GM21381 (cell line): ENCODE measurements at regions not wholly inside any gene's neighbourhood (a gene's known extent, or its start where the extent isn't known, plus 50 kb on each side); places are given as distances from the start of the nearest gene placed in this dataset.

ENCODE experiments used
- ATAC-seq: cut with Tn5 transposase; IDR thresholded peaks from one replicate; pipeline ENCODE4 v1.9.1; 2021; ENCODE audit warnings: mild to moderate bottlenecking, moderate library complexity; ENCODE audit not compliant: unreplicated experiment

- no peak for ATAC-seq
These were observed 1094.8 kb upstream of the PIK3C3 start for GRCh38 chr18:40860189-40860588.

DNA sequence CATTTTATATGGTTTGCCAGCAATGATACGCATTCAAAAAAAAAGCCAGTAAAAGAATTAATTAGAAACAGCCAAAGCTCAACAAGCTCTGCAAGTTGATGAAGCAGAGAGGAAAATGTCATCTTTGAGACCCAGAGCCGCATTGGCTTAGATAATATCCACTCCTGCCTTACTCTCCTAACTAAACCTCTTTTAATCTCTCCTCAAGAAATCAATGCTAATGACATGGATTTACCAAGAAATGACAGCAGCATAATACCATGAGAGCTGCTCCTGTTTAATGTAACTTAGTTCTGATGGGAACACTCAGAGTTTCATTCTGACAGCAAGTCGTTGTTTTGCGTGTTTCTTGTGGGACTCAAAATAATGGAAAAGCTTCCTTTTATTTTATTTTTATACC, 1099.4 kb upstream of the PIK3C3 start:
- no peak for ATAC-seq

GRCh38 chr18:40852406-40852805, 1102.6 kb upstream of the PIK3C3 start:
- no peak for ATAC-seq

- ATAC-seq, result no peak
These were observed 1104.0 kb upstream of the PIK3C3 start for GRCh38 chr18:40851014-40851429.

GRCh38 chr18:40849886-40850285, 1105.1 kb upstream of the PIK3C3 start:
- ATAC-seq, result no peak

DNA sequence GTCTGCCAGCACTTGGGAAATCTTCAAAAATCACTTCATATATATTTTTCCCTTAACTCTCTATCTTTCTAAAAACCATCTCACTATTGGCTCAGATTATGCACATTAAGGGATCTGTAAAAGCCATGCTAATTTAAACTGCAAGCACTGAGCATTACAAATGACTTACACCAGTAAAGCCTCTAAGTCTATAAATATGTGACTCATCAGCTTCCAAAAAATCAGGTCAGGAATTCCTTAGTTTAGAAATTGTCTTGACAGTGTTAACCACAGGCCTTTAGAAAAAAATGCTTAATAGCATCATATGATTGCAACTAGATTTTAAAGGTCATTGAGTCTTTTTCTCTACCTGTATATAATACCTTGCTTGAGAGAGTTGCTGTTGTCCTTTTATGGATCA, 1113.6 kb upstream of the PIK3C3 start:
- no peak for ATAC-seq

DNA sequence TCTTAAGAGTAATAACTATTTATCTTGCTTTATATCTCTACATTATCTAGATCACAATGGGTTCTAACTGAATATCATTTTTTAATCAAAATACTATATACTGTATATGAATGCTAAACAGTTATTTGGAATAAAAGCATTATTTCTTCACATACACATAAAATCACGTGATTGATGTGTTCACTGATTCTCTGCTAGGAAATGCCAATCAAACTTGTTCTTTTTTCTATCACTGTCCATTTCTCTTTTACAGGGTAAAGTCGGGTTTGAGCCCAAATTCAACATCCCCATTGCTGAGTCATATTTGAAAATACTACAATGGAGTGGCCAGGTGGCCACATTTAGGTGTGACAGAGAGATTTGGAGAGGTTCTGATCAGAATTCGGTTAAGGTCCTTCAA, 1114.0 kb upstream of the PIK3C3 start:
- no peak for ATAC-seq

DNA sequence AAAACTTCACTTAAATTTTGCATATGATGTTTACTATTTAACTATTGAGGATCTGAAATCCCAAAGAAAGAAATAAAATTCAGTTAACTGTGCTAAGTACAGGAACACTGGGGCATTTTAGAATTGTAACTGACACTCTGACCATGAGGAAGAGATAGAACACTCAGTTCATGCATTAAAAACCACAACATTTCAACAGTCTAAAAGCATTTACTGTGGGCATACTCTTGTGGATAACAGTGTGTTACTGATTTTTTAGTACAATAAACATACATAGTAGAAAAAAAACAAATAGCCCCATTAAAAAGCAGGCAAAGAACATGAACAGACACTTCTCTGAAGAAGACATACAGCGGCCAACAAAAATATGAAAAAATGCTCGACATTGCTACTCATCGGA, 1122.7 kb upstream of the PIK3C3 start:
- no peak for ATAC-seq

- ATAC-seq, result no peak
These were observed 1130.7 kb upstream of the PIK3C3 start for GRCh38 chr18:40824291-40824690.

GRCh38 chr18:40821596-40822243, 1133.3 kb upstream of the PIK3C3 start:
- ATAC-seq, result no peak

GRCh38 chr18:40812981-40813515, 1142.0 kb upstream of the PIK3C3 start:
- no peak for ATAC-seq

- no peak for ATAC-seq
These were observed 1144.7 kb upstream of the PIK3C3 start for GRCh38 chr18:40810372-40810771.

DNA sequence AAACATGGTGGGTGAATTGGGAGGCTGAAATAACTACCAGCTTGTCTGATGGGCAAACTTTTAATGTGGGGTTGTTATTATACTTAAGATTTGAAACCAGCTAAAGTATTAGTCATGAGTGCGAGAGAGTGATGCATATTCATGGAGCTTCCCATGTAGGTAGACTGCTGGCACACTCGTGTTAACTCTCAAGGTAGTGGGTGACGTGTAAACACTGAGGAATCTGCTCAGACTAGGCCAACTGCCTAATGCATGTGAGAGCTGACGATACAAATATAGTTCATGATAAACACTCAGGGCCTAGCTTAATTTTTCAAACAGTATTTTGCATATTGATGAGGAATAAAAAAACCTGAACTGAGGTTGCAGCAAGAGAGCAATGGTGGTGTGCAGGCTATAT, 1165.7 kb upstream of the PIK3C3 start:
- no peak for ATAC-seq

- no peak for ATAC-seq
These were observed 1172.4 kb upstream of the PIK3C3 start for GRCh38 chr18:40782453-40783130.

- no peak for ATAC-seq
These were observed 1185.2 kb upstream of the PIK3C3 start for GRCh38 chr18:40769786-40770185.

DNA sequence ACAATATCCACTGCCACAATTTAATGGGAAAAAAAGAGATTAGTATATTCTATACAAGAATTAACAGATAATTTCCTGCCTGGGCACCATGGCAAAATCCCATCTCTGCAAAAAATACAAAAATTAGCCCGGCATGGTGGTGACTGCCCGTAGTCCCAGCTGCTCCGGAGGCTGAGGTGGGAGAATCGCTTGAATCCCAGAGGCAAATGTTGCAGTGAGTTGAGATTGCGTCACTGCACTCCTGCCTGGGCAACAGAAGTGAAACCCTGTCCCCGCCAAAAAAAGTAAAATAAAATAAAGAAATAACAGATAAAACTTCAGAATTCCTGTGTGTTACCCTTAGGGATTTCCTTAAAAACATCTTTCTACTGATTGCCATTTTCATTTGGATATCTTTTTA, 1194.8 kb upstream of the PIK3C3 start:
- no peak for ATAC-seq

DNA sequence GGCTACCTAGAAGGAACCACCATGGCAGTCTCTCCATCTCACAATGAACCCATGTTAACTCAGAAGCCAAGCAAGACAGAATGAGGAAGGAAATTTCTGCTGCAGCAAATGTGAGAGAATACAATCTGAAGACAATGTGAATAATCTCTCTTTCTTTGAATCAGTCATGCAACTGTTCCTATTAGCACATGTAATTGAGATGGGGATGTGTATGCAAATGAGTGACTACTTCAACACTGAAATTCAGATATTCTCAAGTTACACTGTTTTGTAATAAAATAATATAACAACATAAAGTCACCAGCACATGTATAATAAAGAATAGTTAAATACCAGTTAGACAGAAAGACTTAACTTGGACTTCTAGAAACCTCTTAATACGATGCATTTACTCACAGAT, 1200.6 kb upstream of the PIK3C3 start:
- no peak for ATAC-seq

GRCh38 chr18:40752316-40752715, 1202.7 kb upstream of the PIK3C3 start:
- no peak for ATAC-seq

DNA sequence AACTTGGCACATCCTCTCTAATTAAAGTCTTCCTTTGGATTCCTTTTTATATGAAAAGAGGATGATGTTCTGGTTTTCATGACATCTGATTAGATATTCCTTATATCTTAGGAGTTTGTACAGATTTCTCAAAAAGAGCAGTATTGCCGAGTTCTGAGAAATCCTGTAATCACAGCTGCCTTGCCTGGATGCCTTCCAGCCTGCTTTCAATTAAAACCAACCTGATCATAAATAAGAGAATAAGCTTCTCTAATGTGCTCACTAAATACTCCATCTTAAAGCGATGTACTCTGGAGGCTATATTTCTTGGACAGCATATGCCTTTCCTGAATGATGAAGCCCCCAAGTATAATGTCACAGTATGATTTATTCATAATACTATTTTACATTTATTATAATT, 1203.8 kb upstream of the PIK3C3 start:
- ATAC-seq, result no peak

DNA sequence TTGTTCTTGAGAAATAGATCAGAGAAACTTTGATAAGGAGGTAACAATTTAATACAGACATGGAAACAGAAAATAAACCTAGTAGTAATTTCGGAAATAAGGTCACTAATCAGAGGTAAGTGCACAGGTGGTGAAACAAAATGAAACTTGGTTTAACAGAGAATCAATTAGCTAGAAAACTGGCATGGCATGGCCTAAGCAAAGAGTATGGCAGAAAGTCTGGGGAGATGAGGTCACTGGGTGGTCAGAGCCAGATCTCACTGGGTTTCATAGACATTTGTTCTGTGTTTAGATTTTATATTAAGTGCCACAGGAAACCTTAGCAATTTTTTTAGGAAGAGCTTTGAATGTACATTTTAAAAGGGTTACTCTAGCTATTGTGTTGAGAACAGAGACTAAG, 1216.0 kb upstream of the PIK3C3 start:
- ATAC-seq, result no peak

DNA sequence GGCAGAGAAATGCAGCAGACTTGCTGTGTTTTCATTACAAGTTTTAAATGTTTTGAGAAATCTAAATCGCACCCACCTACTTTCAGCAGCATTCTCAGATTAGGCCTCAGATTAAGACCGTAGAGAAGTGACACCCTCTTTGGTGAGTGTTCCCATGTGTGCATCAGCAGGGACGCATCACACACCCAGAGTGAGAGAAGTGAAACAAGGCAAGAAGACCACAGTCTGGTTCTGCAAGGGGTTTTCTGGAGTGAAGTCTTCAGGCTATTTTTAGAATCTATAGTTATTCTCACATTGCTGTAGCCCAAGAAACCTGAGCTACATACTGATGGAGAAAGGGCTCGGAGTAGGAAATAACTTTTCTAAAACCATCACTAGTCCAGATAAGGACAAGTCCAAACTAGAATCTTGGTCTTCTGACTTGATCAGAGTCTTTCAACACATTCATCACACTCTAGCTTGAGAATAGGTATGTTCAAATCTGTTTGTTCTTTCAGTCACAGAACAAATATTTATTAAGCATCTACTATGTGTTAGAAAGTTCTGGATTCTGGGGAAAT, 1216.6 kb upstream of the PIK3C3 start:
- no peak for ATAC-seq

- ATAC-seq, result no peak
These were observed 1246.3 kb upstream of the PIK3C3 start for GRCh38 chr18:40708726-40709125.
